ENCODE measurements at regions not wholly inside any gene's neighbourhood (a gene's known extent, or its start where the extent isn't known, plus 50 kb on each side); places are given as distances from the start of the nearest gene placed in this dataset.

DNA sequence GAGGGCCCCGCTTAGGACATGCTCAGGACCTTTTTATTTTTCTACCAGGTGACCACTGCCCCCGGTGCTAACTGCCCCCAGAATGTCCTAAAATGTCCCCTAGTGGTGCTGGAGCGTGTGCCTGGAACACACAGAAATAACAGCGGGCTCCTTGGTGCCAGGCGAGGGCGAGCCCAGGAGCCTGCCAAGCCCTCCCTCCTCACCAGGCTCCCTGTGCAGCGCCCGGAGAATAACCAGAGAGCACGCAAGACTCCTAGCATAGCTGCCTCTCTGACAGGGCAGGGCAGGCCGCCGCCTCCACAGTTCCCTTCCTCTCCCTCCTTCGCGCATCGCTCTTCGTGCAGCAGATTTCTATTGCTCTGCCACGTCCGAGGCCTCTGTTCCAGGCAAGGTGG lies 84.3 kb upstream of the ZNF516 start:
- no peak for TF ChIP-seq EZH2 (IDR thresholded peaks at IDR 0.05; ENCODE audit: insufficient read depth, poor library complexity, severe bottlenecking)
- TF ChIP-seq EZH2phosphoT487 (IDR thresholded peaks at IDR 0.05; ENCODE audit: insufficient read depth, low read depth): no peak
